Endothelial cell of umbilical vein (primary cell): ENCODE measurements at regions not wholly inside any gene's neighbourhood (a gene's known extent, or its start where the extent isn't known, plus 50 kb on each side); places are given as distances from the start of the nearest gene placed in this dataset.

Experiments
- BruUV-seq: library from RNA; stranded (reverse); fragments of 400-500 nt; replicated peaks from 2 replicates; lab custom pipeline; 2021; lab: Mats Ljungman, UMichigan
- CTCF ChIA-PET: fragments of 300-600, 350-600 bp; sonication (Branson Sonifier 250); formaldehyde crosslinking; loops from one replicate; lab custom pipeline; 2021; ENCODE audit warnings: antibody characterized with exemption, inconsistent platforms; lab: Charles Lee
- POLR2A ChIA-PET: fragments of 300-600, 350-600 bp; sonication (Branson Sonifier 250); formaldehyde crosslinking; loops from one replicate; lab custom pipeline; 2021; ENCODE audit warnings: antibody characterized with exemption, inconsistent platforms; lab: Charles Lee
- DNase-seq: peaks from one replicate; pipeline ENCODE4 v3.0.0-alpha.2; 2011; ENCODE audit warnings: low read depth, low spot score
- FAIRE-seq: peaks from 2 replicates; lab custom pipeline; 2011; peaks lifted over from hg19 to GRCh38; lab: Jason Lieb, UNC
- H2AFZ ChIP-seq: 2 replicates; pipeline ENCODE4 v1.6.0; 2012; ENCODE audit warnings: low read depth, low read length, control low read depth, inconsistent platforms
- H3K27ac ChIP-seq: 2 replicates; pipeline ENCODE4 v1.5.1; 2011; ENCODE audit warnings: low read depth, mild to moderate bottlenecking, control low read depth, low read length, moderate library complexity; ENCODE audit not compliant: insufficient read depth
- H3K27me3 ChIP-seq, 2 experiments: 2 replicates each; pipeline versions ENCODE4 v1.6.0 to v1.6.1; 2011; ENCODE audit warnings: low read length in 2 of 2, mixed read lengths in 1 of 2; ENCODE audit not compliant: control insufficient read depth in 2 of 2, insufficient read depth in 2 of 2
- H3K36me3 ChIP-seq, 2 experiments: 2 replicates in 1 of 2; 3 replicates in 1 of 2; pipeline ENCODE4 v1.5.1; 2011; ENCODE audit warnings: low read length in 2 of 2, mild to moderate bottlenecking in 1 of 2, moderate library complexity in 1 of 2; ENCODE audit not compliant: control insufficient read depth in 2 of 2, insufficient read depth in 2 of 2; ENCODE audit errors: extremely low read depth in 1 of 2
- H3K4me1 ChIP-seq: 3 replicates; pipeline ENCODE4 v1.5.1; 2011; ENCODE audit warnings: mild to moderate bottlenecking, low read length; ENCODE audit not compliant: control insufficient read depth, insufficient read depth; ENCODE audit errors: extremely low read depth
- H3K4me2 ChIP-seq: 2 replicates; pipeline ENCODE4 v1.6.1; 2011; ENCODE audit warnings: low read length, control low read depth, mixed read lengths; ENCODE audit not compliant: insufficient read depth
- H3K4me3 ChIP-seq, 3 experiments: fragments of 200-600 bp in 1 of 3; sonication (generic), shearing (Covaris generic) in 1 of 3; replicated peaks in 1 of 3; 2 replicates each; pipeline ENCODE4 v1.5.1; 2011 to 2016; ENCODE audit warnings: control low read depth in 3 of 3, low read length in 3 of 3, mild to moderate bottlenecking in 2 of 3, inconsistent platforms in 1 of 3, low read depth in 1 of 3, moderate library complexity in 1 of 3; ENCODE audit not compliant: insufficient read depth in 1 of 3
- H3K79me2 ChIP-seq: 2 replicates; pipeline ENCODE4 v1.6.0; 2012; ENCODE audit warnings: low read length, inconsistent platforms; ENCODE audit not compliant: control insufficient read depth, insufficient read depth
- H3K9ac ChIP-seq: replicated peaks from 2 replicates; pipeline ENCODE3; 2011; ENCODE audit warnings: low read length, control low read depth; ENCODE audit not compliant: insufficient read depth; ENCODE audit errors: extremely low read depth
- H3K9me1 ChIP-seq: replicated peaks from 3 replicates; pipeline ENCODE4 v1.6.0; 2011; ENCODE audit warnings: mild to moderate bottlenecking, low read length; ENCODE audit not compliant: control insufficient read depth, insufficient read depth; ENCODE audit errors: extremely low read depth
- H3K9me3 ChIP-seq: replicated peaks from 2 replicates; pipeline ENCODE4 v1.5.1; 2012; ENCODE audit warnings: low read length, inconsistent platforms; ENCODE audit not compliant: control insufficient read depth, insufficient read depth
- H4K20me1 ChIP-seq: replicated peaks from 2 replicates; pipeline ENCODE3; 2011; ENCODE audit warnings: mild to moderate bottlenecking, low read length; ENCODE audit not compliant: control insufficient read depth, insufficient read depth; ENCODE audit errors: extremely low read depth
- EZH2 ChIP-seq: IDR thresholded peaks from 2 replicates; pipeline ENCODE4 v1.6.1; 2012; ENCODE audit warnings: borderline replicate concordance, low read depth, mild to moderate bottlenecking, moderate library complexity, low read length, inconsistent platforms; ENCODE audit not compliant: severe bottlenecking
- FOS ChIP-seq: IDR thresholded peaks from 2 replicates; pipeline ENCODE4 v1.6.1; 2011; ENCODE audit warnings: mild to moderate bottlenecking, low read length, moderate library complexity, borderline replicate concordance; ENCODE audit not compliant: insufficient read depth
- GATA2 ChIP-seq: IDR thresholded peaks from 2 replicates; pipeline ENCODE4 v1.7.0; 2011; ENCODE audit warnings: low read depth, mild to moderate bottlenecking, moderate library complexity, mixed read lengths, low read length; ENCODE audit not compliant: insufficient read length, insufficient read depth
- JUN ChIP-seq: IDR thresholded peaks from 2 replicates; pipeline ENCODE4 v1.6.1; 2011; ENCODE audit warnings: borderline replicate concordance, low read depth; ENCODE audit not compliant: insufficient read length, insufficient read depth
- MYC ChIP-seq: IDR thresholded peaks from one replicate; pipeline ENCODE4 v1.6.1; 2011; ENCODE audit warnings: mild to moderate bottlenecking, low read depth, low read length
- POLR2A ChIP-seq: IDR thresholded peaks from 2 replicates; pipeline ENCODE4 v1.6.1; 2012; ENCODE audit warnings: low read depth, mild to moderate bottlenecking, control low read depth, low read length
- POLR2AphosphoS5 ChIP-seq: IDR thresholded peaks from 2 replicates; pipeline ENCODE4 v1.6.1; 2012; ENCODE audit warnings: low read depth, mild to moderate bottlenecking, control low read depth, low read length, moderate library complexity; ENCODE audit not compliant: insufficient read depth
- dilution Hi-C: fragments of 300-500 bp; cut with MboI; formaldehyde crosslinking; loops from one replicate; pipeline ENCODE4 v1.15.0; 2019; ENCODE audit warnings: low sequenced_read_pairs; ENCODE audit not compliant: extremely low pct_ligation_motif_present
- intact Hi-C: fragments of 100-400 bp; cut with micrococcal nuclease; formaldehyde crosslinking; loops from one replicate; pipeline ENCODE4 v1.10.0; 2022
- TF ChIP-seq, protein P1 (sequence below), 2 donors: IDR thresholded peaks; 1 replicate in 1 of 2; 2 replicates in 1 of 2; pipeline ENCODE4 v1.5.1; 2011; ENCODE audit warnings: low read length in 2 of 2, mild to moderate bottlenecking in 2 of 2, moderate library complexity in 2 of 2, control low read depth in 1 of 2, inconsistent platforms in 1 of 2, low read depth in 1 of 2; ENCODE audit not compliant: insufficient read depth in 1 of 2; ENCODE audit errors: extremely low read depth in 1 of 2
- TF ChIP-seq, protein P2 (sequence below): IDR thresholded peaks from 2 replicates; pipeline ENCODE4 v1.6.1; 2011; ENCODE audit not compliant: insufficient read depth, insufficient read length

DNA sequence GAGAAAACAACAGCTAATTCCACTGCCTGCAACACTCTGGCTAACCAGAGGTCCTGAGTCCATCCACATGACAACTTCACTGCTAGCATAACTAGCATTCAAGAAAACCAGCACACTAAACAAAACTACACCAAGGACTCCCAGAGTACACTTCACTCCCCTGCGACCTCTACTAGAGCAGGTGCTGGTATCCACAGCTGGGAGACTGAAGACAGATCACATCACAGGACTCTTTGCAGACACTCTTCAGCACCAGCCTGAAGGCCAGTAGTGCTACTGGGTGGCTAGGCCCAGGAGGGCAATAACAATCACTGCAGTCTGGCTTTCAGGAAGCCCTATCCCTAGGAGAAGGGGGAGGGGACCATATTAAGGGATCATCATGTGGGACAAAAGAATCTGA, 54.4 kb upstream of the MYB start:
- DNase-seq (no peak), FAIRE-seq (no peak)
- ChIA-PET CTCF (interaction anchor here (1.2 to 1.4 kb wide), 2 partner anchors 14 to 39 kb away, joined by 3 read pairs; no protein-coding TSS in a partner anchor), POLR2A (no interaction called here)
- peaks cover 6 to 14% of the 10 kb centered on the region in 2 experiments for H3K27me3 ChIP-seq
- H3K27ac ChIP-seq, result no peak overlapping the region
- no peaks in the 10 kb centered on the region for H4K20me1 ChIP-seq
- intact Hi-C loops, result no loop called here
- dilution Hi-C loops, result no loop called here
- no peaks in the 10 kb centered on the region for H3K36me3 ChIP-seq
- H3K9ac ChIP-seq, result no peak overlapping the region
- H3K4me2 ChIP-seq, result no peak overlapping the region
- no TSS peak for BruUV-seq
- TF ChIP-seq EZH2, result no peak
- TF ChIP-seq, protein P1, sequence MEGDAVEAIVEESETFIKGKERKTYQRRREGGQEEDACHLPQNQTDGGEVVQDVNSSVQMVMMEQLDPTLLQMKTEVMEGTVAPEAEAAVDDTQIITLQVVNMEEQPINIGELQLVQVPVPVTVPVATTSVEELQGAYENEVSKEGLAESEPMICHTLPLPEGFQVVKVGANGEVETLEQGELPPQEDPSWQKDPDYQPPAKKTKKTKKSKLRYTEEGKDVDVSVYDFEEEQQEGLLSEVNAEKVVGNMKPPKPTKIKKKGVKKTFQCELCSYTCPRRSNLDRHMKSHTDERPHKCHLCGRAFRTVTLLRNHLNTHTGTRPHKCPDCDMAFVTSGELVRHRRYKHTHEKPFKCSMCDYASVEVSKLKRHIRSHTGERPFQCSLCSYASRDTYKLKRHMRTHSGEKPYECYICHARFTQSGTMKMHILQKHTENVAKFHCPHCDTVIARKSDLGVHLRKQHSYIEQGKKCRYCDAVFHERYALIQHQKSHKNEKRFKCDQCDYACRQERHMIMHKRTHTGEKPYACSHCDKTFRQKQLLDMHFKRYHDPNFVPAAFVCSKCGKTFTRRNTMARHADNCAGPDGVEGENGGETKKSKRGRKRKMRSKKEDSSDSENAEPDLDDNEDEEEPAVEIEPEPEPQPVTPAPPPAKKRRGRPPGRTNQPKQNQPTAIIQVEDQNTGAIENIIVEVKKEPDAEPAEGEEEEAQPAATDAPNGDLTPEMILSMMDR (IDR thresholded peaks at IDR 0.05; ENCODE audit: extremely low read depth in 1 of 2, insufficient read depth in 1 of 2, low read depth in 1 of 2, low read length in 2 of 2), result no peak
- no peak for TF ChIP-seq GATA2
- TF ChIP-seq POLR2AphosphoS5, result no peak
- TF ChIP-seq FOS, result no peak
- no peak for TF ChIP-seq JUN
- no peak for TF ChIP-seq MYC
- TF ChIP-seq, protein P2, sequence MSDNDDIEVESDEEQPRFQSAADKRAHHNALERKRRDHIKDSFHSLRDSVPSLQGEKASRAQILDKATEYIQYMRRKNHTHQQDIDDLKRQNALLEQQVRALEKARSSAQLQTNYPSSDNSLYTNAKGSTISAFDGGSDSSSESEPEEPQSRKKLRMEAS, result no peak
- TF ChIP-seq POLR2A, result no peak
- H3K4me1 ChIP-seq, result no peaks in the 10 kb centered on the region
- no peak overlapping the region for H2AFZ ChIP-seq
- no peaks in the 10 kb centered on the region for H3K79me2 ChIP-seq
- no peak overlapping the region for H3K4me3 ChIP-seq
- H3K9me3 ChIP-seq, result no peaks in the 10 kb centered on the region
- H3K9me1 ChIP-seq, result no peaks in the 10 kb centered on the region
